ENCODE measurements at regions not wholly inside any gene's neighbourhood (a gene's known extent, or its start where the extent isn't known, plus 50 kb on each side); places are given as distances from the start of the nearest gene placed in this dataset.

DNA sequence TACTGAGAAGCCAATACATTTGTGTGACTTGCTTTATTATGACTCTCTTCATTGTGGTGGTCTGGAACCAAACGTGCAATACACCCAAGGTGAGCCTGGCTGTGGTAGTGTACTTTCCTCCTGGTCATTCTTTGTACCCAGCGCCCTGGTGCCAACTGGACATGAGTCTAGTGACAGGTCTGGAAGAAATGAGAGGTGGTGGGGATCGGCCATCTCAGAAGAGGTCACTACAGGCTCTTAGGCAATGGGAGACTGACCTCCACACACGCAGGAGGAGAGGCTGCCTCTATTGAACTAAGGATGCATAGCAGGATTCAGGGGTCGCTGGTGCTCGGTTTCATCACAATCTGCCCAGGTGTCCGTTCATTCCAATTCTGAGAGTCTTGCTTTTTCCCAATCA, 56.4 kb upstream of the RTL6 start:
- DNase-seq (ENCODE audit: low read depth): no peak

DNA sequence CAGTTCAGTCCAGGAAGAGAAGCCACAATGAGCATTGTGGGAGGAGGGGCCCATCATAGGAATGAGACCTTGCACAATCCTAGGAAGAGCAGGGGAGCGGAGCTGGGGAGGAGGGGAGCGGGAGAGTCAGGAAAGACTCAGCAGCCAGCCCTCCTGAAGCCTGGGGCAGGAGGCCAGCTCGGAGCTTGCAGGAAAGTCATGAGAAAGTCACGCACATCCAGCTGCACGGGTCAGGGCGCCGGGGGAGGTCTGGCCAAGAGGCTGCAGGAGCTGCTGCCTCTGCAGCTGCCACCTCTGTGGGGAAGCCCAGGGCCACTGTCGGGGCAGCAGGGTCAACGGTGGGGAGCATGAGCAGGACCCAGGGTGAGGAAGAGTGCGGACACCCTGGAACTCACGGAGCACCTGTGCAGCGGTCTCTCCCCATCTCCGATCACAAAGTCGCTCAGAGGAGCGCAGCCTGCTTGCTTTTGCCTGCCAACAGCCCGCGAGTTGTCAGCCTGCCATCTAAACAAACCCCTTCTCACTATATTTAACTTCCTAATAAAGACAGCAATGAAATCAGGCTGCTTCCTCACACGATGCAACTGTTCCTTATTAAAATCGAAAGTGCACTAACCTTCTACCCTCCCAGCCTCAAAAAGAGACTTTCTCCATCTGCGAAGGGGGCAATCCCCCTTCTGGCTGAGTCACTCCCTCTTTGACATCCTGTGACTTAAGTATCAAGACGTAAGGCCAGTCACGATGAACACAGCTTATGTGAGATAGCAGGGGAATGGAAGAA, 52.9 kb upstream of the RTL6 start:
- no peak for DNase-seq (ENCODE audit: low read depth)

DNA sequence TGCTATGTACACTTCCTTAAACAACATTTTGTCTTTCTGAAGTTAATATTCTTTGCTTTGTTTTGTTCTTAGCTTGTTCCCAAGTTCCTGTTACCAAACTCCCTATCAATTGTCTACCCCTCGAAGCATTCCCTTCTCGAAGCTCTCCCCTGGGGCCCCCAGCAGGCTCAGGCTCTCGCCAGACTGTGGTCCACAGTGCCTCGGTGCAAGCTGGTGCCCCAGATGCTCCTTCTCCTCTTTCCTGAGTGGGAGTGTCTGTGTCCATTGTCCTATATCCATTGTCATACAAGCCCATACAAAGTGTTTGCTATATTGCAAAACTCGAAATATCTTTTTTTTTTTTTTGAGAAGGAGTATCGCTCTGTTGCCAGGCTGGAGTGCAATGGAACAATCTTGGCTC, 51.7 kb upstream of the RTL6 start:
- no peak for DNase-seq (ENCODE audit: low read depth)

DNA sequence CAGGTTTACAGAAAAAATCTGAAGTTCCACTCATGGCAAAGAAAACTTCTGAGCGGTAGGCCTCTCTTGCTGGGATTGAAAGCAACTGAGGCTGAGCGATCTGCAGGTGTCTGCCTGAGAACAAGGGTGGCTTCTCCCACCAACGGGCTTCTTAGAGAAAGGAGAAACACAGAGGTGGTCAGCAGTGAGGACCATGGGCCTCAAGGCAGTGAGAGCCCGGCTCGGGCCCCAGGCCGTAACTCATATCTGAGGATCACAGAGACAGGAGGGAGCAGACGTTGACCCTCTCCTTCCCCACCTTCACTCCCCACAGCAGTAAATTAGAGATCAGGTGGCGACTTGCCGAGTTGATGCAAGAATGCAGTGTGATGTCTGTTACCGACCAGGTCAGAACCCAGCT, 50.9 kb upstream of the RTL6 start:
- no peak for DNase-seq (ENCODE audit: low read depth)
